ENCODE measurements at regions not wholly inside any gene's neighbourhood (a gene's known extent, or its start where the extent isn't known, plus 50 kb on each side); places are given as distances from the start of the nearest gene placed in this dataset.
A peak's percentile ranks its signal among the peaks of the same experiment; 100 is the strongest.

DNA sequence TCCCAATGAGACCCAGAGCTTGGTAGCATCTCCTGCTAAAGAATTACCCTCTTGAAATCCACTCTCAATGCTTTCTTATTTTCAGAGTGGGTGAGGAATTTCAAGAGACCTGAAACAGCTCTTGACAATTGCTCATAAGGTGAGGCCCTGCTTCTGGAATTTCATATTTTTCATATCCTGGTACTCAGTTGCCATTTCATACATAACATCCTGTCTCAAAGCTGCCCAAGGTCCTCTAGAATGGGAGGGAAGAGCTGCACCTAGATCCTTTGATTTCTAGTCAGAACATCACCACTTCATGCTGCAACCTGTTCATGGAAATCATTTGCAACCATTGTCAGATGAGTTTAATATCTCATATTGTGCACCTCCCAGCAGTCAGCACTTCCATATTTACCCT lies 404.8 kb upstream of the GALNT5 start:
- no peaks in the 10 kb centered on the region for H3K27me3 ChIP-seq
- H3K4me3 ChIP-seq, result no peak overlapping the region
- TF ChIP-seq, protein P1, sequence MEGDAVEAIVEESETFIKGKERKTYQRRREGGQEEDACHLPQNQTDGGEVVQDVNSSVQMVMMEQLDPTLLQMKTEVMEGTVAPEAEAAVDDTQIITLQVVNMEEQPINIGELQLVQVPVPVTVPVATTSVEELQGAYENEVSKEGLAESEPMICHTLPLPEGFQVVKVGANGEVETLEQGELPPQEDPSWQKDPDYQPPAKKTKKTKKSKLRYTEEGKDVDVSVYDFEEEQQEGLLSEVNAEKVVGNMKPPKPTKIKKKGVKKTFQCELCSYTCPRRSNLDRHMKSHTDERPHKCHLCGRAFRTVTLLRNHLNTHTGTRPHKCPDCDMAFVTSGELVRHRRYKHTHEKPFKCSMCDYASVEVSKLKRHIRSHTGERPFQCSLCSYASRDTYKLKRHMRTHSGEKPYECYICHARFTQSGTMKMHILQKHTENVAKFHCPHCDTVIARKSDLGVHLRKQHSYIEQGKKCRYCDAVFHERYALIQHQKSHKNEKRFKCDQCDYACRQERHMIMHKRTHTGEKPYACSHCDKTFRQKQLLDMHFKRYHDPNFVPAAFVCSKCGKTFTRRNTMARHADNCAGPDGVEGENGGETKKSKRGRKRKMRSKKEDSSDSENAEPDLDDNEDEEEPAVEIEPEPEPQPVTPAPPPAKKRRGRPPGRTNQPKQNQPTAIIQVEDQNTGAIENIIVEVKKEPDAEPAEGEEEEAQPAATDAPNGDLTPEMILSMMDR (IDR thresholded peaks at IDR 0.05), result no peak
- DNase-seq, result no peak
- H3K9me3 ChIP-seq, result no peaks in the 10 kb centered on the region
- intact Hi-C loops (cut with DNase I), result no loop called here
- no peaks in the 10 kb centered on the region for H3K4me1 ChIP-seq
- peak; percentile 94 for ATAC-seq
- H3K36me3 ChIP-seq, result peaks cover 0 to 3% of the 10 kb centered on the region in 2 donors
- peak overlapping the region; percentile 25 to 49 for H3K27ac ChIP-seq

DNA sequence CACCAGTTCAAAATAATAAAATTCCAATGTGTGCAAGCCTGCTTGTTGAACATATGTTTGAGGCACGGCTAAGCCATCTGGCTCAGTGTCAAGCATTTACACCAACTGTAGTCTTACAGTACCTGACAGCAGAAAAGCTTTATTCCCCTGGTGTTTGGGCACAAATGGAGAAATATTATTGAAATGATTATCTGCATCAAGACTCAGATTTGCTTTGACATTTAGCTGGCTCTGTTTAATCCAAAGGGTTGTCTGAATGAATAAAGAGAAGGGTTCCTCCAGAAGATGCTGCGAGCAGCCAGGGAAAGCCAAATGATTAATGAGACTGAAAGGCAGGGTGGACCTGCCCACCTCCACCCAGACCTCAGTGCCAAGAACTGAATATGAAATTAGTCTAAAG lies 393.2 kb upstream of the GALNT5 start:
- Histone ChIP-seq H3K36me3 (no peaks in the 10 kb centered on the region), H3K9me3 (no peaks in the 10 kb centered on the region), H3K4me3 (no peak overlapping the region), H3K27me3 (no peaks in the 10 kb centered on the region), H3K4me1 (no peaks in the 10 kb centered on the region), H3K27ac (no peak overlapping the region)
- no peak for ATAC-seq
- TF ChIP-seq, protein P1 (IDR thresholded peaks at IDR 0.05), result no peak
- DNase-seq, result no peak
- intact Hi-C loops (cut with DNase I), result no loop called here

DNA sequence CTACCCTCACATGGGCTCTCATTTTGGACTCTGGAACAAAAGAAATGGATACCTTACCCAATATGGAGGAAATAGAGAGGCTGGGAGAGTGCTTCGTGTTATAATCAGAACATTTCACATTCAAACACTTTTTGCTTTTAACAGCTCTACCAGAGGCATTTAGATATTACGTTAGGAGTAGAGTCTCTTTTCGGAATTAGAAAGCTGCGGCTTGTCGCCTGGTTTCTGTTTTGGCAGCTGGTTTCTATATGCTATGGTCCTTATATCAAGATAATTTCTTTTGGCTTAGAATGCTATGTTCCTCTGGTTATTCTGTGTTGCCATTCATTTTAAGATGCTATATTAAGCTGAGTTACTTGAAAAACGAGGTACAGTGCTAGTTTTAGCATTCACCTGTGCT lies 392.8 kb upstream of the GALNT5 start:
- no peak for ATAC-seq
- H3K36me3 ChIP-seq, result no peaks in the 10 kb centered on the region
- no peak overlapping the region for H3K27ac ChIP-seq
- intact Hi-C loops (cut with DNase I), result no loop called here
- H3K9me3 ChIP-seq, result no peaks in the 10 kb centered on the region
- H3K4me1 ChIP-seq, result no peaks in the 10 kb centered on the region
- H3K27me3 ChIP-seq, result no peaks in the 10 kb centered on the region
- no peak for DNase-seq
- no peak overlapping the region for H3K4me3 ChIP-seq
- TF ChIP-seq, protein P1 (IDR thresholded peaks at IDR 0.05), result no peak

DNA sequence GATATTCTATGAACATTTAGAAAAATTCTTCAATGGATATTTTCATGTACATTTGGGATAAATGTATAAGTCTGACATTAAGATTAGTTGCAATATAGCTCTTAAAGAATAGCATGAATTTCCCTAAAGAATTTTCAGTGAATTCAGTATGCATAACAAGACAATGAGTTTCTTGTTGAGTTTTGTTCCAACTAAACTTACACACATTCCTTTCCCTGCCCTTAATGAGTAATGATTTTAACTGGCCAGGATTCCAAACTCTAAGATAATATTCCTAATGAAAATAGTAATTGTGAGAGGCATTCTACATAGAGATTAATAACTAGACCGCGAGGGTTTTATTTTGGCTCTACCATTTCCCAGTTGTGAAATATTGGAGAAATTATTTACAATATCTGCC lies 390.3 kb upstream of the GALNT5 start:
- Histone ChIP-seq H3K4me3 (no peak overlapping the region), H3K9me3 (no peaks in the 10 kb centered on the region), H3K36me3 (no peaks in the 10 kb centered on the region), H3K27ac (no peak overlapping the region), H3K4me1 (no peaks in the 10 kb centered on the region), H3K27me3 (no peaks in the 10 kb centered on the region)
- TF ChIP-seq, protein P1 (IDR thresholded peaks at IDR 0.05), result no peak
- no peak for ATAC-seq
- no peak for DNase-seq
- intact Hi-C loops (cut with DNase I), result no loop called here

DNA sequence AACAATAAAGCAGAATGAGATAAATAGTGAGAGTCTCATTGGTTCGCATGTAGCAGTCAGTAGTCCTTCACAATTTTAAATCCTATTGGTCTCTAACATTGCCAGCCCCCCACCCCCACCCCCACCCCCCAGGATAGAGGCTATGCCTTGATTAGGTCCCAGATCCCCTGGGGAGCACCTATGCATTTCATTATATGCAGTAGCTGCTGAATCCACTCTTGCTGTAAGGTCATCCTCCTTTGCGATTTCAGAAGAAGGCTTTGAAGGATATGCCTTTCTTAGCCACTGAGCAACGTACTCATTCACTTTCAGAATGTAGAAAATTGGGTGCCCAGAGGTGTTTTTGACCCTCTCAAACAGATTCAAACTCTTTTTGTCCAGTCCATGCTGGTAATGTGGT lies 382.8 kb upstream of the GALNT5 start:
- no peaks in the 10 kb centered on the region for H3K9me3 ChIP-seq
- intact Hi-C loops (cut with DNase I), result no loop called here
- TF ChIP-seq, protein P1 (IDR thresholded peaks at IDR 0.05), result no peak

More for the DNA sequence above, 382.8 kb upstream of the GALNT5 start:
- ATAC-seq, result no peak
- Histone ChIP-seq H3K4me3 (no peak overlapping the region), H3K4me1 (no peaks in the 10 kb centered on the region), H3K36me3 (no peaks in the 10 kb centered on the region), H3K27me3 (no peaks in the 10 kb centered on the region), H3K27ac (no peak overlapping the region)
- no peak for DNase-seq

All from left lung (tissue), 4 donors.